Ascending aorta (tissue), 2 donors: ENCODE measurements at regions not wholly inside any gene's neighbourhood (a gene's known extent, or its start where the extent isn't known, plus 50 kb on each side); places are given as distances from the start of the nearest gene placed in this dataset.

ENCODE experiments used
- DNase-seq, 2 donors: peaks; one replicate each; pipeline ENCODE4 v3.0.0-alpha.2; 2019; ENCODE audit warnings: low spot score in 2 of 2
- H3K27ac ChIP-seq, 2 donors: fragments of 200-600 bp; sonication (generic); one replicate each; pipeline ENCODE4 v1.5.1; 2016 to 2017; ENCODE audit warnings: mild to moderate bottlenecking in 1 of 2
- H3K27me3 ChIP-seq: fragments of 200-600 bp; sonication (generic); one replicate; pipeline ENCODE4 v1.5.1; 2017
- H3K36me3 ChIP-seq, 2 donors: fragments of 200-600 bp; sonication (generic); one replicate each; pipeline ENCODE4 v1.5.1; 2016
- H3K4me1 ChIP-seq, 2 donors: fragments of 200-600 bp; sonication (generic); one replicate each; pipeline ENCODE4 v1.5.1; 2016 to 2017; ENCODE audit warnings: mild to moderate bottlenecking in 1 of 2
- H3K4me3 ChIP-seq, 2 donors: fragments of 200-600 bp; sonication (generic); one replicate each; pipeline ENCODE4 v1.5.1; 2016 to 2017; ENCODE audit warnings: mild to moderate bottlenecking in 1 of 2
- H3K9me3 ChIP-seq, 2 donors: fragments of 200-600 bp; sonication (generic); one replicate each; pipeline ENCODE4 v1.5.1; 2016
- intact Hi-C: fragments of 100-400 bp; cut with DNase I; formaldehyde crosslinking; loops from one replicate; pipeline ENCODE4 v1.15.1; 2023
- TF ChIP-seq, protein P1 (sequence below), 3 experiments: fragments of 200-600 bp in 2 of 3; fragments of 450-650 bp in 1 of 3; sonication (generic) in 2 of 3; IDR thresholded peaks; one replicate each; pipeline ENCODE4 v1.5.1; 2016 to 2019; ENCODE audit warnings: antibody characterized with exemption in 3 of 3, mild to moderate bottlenecking in 1 of 3, moderate library complexity in 1 of 3

DNA sequence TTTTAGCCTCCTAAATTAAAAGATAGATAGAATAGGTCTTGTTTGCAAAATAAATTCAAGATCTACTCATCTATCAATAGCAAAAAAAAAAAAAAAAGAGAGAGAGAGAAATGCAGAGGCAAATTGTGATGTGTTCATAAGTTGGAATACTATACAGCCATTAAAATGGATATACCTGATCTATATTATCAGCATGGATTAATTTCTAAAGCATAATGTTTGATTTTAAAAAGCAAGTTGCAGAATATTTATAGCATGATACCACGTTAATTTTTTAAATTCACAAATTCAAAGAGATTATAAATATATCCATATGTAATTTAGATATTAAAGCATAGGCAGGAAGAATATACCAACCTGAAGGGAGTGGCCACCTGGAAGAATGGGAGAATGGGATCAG lies 114.9 kb upstream of the PTPRT start:
- H3K27ac ChIP-seq, result no peak overlapping the region
- H3K36me3 ChIP-seq, result no peaks in the 10 kb centered on the region
- H3K9me3 ChIP-seq, result no peaks in the 10 kb centered on the region
- no peaks in the 10 kb centered on the region for H3K4me1 ChIP-seq
- H3K4me3 ChIP-seq, result no peak overlapping the region
- no peak for DNase-seq
- intact Hi-C loops, result no loop called here
- no peaks in the 10 kb centered on the region for H3K27me3 ChIP-seq
- TF ChIP-seq, protein P1, sequence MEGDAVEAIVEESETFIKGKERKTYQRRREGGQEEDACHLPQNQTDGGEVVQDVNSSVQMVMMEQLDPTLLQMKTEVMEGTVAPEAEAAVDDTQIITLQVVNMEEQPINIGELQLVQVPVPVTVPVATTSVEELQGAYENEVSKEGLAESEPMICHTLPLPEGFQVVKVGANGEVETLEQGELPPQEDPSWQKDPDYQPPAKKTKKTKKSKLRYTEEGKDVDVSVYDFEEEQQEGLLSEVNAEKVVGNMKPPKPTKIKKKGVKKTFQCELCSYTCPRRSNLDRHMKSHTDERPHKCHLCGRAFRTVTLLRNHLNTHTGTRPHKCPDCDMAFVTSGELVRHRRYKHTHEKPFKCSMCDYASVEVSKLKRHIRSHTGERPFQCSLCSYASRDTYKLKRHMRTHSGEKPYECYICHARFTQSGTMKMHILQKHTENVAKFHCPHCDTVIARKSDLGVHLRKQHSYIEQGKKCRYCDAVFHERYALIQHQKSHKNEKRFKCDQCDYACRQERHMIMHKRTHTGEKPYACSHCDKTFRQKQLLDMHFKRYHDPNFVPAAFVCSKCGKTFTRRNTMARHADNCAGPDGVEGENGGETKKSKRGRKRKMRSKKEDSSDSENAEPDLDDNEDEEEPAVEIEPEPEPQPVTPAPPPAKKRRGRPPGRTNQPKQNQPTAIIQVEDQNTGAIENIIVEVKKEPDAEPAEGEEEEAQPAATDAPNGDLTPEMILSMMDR (IDR thresholded peaks at IDR 0.05), result no peak

DNA sequence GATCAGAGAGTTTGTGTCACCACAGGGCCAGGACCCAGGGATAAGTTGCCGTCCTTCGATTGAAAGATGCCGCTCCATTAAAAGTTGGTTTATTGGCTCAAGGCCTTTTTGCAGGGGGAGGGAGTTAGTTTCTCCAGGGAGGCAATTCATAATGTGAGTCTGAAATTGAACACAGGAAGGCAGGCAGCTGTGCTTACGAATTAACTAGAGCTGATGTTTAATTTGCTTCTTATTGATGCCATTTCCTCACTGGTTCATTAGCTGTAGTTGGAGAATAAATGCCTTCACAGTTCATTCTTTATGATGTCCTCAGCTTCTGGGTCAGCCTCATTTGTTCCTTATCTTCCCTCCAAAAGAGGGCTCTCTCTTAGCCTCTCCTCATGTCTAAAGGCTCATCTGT lies 113.2 kb upstream of the PTPRT start:
- no peak for DNase-seq
- H3K9me3 ChIP-seq, result no peaks in the 10 kb centered on the region
- TF ChIP-seq, protein P1 (IDR thresholded peaks at IDR 0.05), result no peak
- no peaks in the 10 kb centered on the region for H3K27me3 ChIP-seq
- no peaks in the 10 kb centered on the region for H3K36me3 ChIP-seq
- H3K27ac ChIP-seq, result no peak overlapping the region
- no peaks in the 10 kb centered on the region for H3K4me1 ChIP-seq
- intact Hi-C loops, result no loop called here
- H3K4me3 ChIP-seq, result no peak overlapping the region

DNA sequence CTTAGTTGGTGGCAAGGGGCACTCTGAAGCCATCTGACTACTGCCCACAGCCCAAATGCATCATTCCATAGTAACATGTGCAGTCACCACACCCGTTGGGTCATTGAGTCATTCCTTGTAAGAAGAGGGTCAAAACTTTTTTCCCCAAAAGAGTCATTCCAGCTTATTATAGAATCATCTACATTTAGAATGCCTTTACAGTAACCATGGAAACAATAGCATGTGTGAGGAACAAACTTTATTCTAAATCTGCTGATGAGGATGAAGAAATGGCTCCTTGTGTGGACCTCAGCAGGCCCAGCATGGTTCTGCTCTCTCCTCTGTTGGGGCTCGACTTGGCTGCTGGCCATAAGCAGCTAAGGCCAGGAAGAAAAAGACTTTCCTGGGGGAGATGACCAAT lies 111.2 kb upstream of the PTPRT start:
- Histone ChIP-seq H3K4me1 (no peaks in the 10 kb centered on the region), H3K4me3 (no peak overlapping the region), H3K27me3 (no peaks in the 10 kb centered on the region), H3K36me3 (no peaks in the 10 kb centered on the region), H3K9me3 (no peaks in the 10 kb centered on the region), H3K27ac (no peak overlapping the region)
- TF ChIP-seq, protein P1 (IDR thresholded peaks at IDR 0.05), result no peak
- no peak for DNase-seq
- intact Hi-C loops, result no loop called here

DNA sequence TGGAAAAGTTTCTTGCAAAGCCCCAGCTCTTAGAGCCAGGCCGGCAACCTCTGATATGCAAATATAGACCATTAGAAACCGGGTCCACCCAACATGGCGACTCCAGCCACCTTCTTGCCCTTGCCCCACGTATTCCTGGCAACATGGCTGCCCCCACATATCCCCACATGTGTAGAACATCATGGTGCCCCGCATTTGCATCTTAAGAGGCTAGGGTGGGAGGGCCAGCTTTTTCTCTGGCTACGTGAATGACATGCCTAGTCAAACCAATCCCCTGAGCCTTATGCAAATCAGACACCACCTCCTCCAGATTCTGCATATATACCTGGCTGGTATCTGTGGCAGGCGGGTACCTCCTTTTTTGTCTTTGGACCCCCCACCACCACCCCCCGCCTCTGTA lies 106.1 kb upstream of the PTPRT start:
- Histone ChIP-seq H3K4me1 (no peaks in the 10 kb centered on the region), H3K9me3 (no peaks in the 10 kb centered on the region), H3K36me3 (no peaks in the 10 kb centered on the region), H3K4me3 (no peak overlapping the region), H3K27me3 (no peaks in the 10 kb centered on the region), H3K27ac (no peak overlapping the region)
- intact Hi-C loops, result no loop called here
- DNase-seq, result no peak
- TF ChIP-seq, protein P1 (IDR thresholded peaks at IDR 0.05), result no peak

DNA sequence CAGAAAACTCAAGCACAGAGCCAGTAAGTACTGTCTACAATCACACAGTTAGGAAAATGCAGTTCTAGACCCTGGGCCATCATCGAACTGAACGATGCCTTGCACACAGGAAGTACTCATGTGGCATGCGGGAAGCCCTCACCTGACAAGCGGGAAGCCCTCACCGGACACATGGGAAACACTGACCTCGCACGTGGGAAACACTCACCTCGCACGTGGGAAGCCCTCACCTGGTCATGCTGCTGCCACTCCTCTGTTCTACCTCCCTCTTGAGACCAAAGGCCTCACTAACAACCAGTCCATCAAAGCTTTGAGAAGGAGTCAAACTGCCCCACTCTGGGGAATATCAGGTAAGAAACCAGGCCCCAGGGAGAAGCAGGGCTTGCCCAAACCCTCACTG lies 105.6 kb upstream of the PTPRT start:
- Histone ChIP-seq H3K4me3 (no peak overlapping the region), H3K27ac (no peak overlapping the region), H3K36me3 (no peaks in the 10 kb centered on the region), H3K27me3 (no peaks in the 10 kb centered on the region), H3K9me3 (no peaks in the 10 kb centered on the region), H3K4me1 (no peaks in the 10 kb centered on the region)
- intact Hi-C loops, result no loop called here
- TF ChIP-seq, protein P1 (IDR thresholded peaks at IDR 0.05), result no peak
- no peak for DNase-seq

DNA sequence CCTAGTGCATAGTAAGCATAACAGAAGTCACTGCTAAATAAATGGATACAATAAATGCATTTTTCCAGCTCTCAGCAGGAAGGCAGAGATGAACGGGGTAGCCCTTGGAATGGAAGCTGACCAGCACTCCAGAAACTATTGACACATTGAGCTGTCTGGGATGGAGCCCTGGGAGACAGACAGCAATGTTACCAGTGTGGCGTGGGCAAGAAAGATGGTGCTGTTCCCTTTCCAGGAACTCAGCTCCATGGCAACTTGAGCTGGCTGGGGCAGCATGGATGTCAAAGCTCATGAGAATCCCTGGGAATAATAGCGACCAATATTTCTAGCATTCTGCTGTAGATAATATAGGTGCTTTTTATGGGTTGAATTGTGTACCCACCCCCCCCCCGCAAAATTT lies 104.3 kb upstream of the PTPRT start:
- TF ChIP-seq, protein P1 (IDR thresholded peaks at IDR 0.05), result no peak
- DNase-seq, result no peak
- no peaks in the 10 kb centered on the region for H3K9me3 ChIP-seq
- no peaks in the 10 kb centered on the region for H3K4me1 ChIP-seq
- H3K27ac ChIP-seq, result no peak overlapping the region
- no peaks in the 10 kb centered on the region for H3K36me3 ChIP-seq
- no peaks in the 10 kb centered on the region for H3K27me3 ChIP-seq
- no peak overlapping the region for H3K4me3 ChIP-seq
- intact Hi-C loops, result no loop called here
